HCT116 (cell line): ENCODE measurements at regions not wholly inside any gene's neighbourhood (a gene's known extent, or its start where the extent isn't known, plus 50 kb on each side); places are given as distances from the start of the nearest gene placed in this dataset.

Experiments used
- ATAC-seq: fragments of 200-7000 bp; cut with Tn5 transposase; 2 replicates; pipeline ENCODE4 v1.9.1; 2020; ENCODE audit warnings: mild to moderate bottlenecking, moderate library complexity
- BruUV-seq: library from RNA; stranded (reverse); fragments of 400-500 nt; replicated peaks from 2 replicates; lab custom pipeline; 2021; lab: Mats Ljungman, UMichigan
- CTCF ChIA-PET: fragments of 300-600 bp; sonication (Branson Sonifier 250); formaldehyde crosslinking; loops from one replicate; lab custom pipeline; 2021; ENCODE audit warnings: antibody characterized with exemption; lab: Charles Lee
- POLR2A ChIA-PET: fragments of 300-600, 350-600 bp; sonication (Branson Sonifier 250); formaldehyde crosslinking; loops from one replicate; lab custom pipeline; 2021; ENCODE audit warnings: antibody characterized with exemption; lab: Charles Lee
- RAD21 ChIA-PET, 2 experiments: fragments of 300-600 bp; sonication (Branson Sonifier 250); formaldehyde crosslinking; loops; one replicate each; lab custom pipeline; 2023; ENCODE audit warnings: low total read pairs in 2 of 2; ENCODE audit not compliant: uncharacterized antibody in 2 of 2, unreplicated experiment in 2 of 2, low non-redundant PET in 1 of 2; lab: Charles Lee
- DNase-seq: peaks from one replicate; pipeline ENCODE4 v3.0.0-alpha.2; 2010; ENCODE audit warnings: low read depth, low spot score
- H2AFZ ChIP-seq: fragments of 200-600 bp; shearing (Covaris generic), sonication (generic); 2 replicates; pipeline ENCODE4 v1.6.1; 2017; ENCODE audit warnings: low read depth, mixed run types, mixed read lengths, antibody characterized with exemption, low read length; ENCODE audit not compliant: poor library complexity, severe bottlenecking
- H3K27ac ChIP-seq: 2 replicates; pipeline ENCODE4 v1.5.1; 2012; ENCODE audit warnings: low read depth, low read length
- H3K27me3 ChIP-seq: fragments of 200-600 bp; sonication (generic); 2 replicates; pipeline ENCODE4 v1.6.1; 2016; ENCODE audit warnings: mixed run types, low read length, mixed read lengths; ENCODE audit not compliant: insufficient read depth
- H3K36me3 ChIP-seq, 2 experiments: fragments of 200-500 bp in 1 of 2; fragments of 200-600 bp in 1 of 2; sonication (Bioruptor generic) in 1 of 2; sonication (generic) in 1 of 2; 2 replicates each; pipeline versions ENCODE4 v1.5.1 to v1.6.1; 2014 to 2016; ENCODE audit warnings: low read length in 2 of 2, inconsistent platforms in 1 of 2, mixed read lengths in 1 of 2, mixed run types in 1 of 2; ENCODE audit not compliant: insufficient read depth in 2 of 2, control insufficient read depth in 1 of 2
- H3K4me1 ChIP-seq, 2 experiments: fragments of 200-600 bp in 1 of 2; sonication (generic) in 1 of 2; 2 replicates each; pipeline versions ENCODE4 v1.5.1 to v1.6.1; 2012 to 2017; ENCODE audit warnings: low read length in 2 of 2, inconsistent platforms in 1 of 2, mild to moderate bottlenecking in 1 of 2, mixed read lengths in 1 of 2, mixed run types in 1 of 2, moderate library complexity in 1 of 2; ENCODE audit not compliant: insufficient read depth in 2 of 2, control insufficient read depth in 1 of 2
- H3K4me2 ChIP-seq: fragments of 200-600 bp; sonication (generic); 2 replicates; pipeline ENCODE4 v1.6.1; 2017; ENCODE audit warnings: mixed run types, low read length, mixed read lengths
- H3K4me3 ChIP-seq, 2 experiments: fragments of 200-600 bp in 1 of 2; sonication (generic) in 1 of 2; replicated peaks in 1 of 2; 2 replicates each; pipeline ENCODE4 v1.5.1; 2011 to 2016; ENCODE audit warnings: low read length in 2 of 2, control low read depth in 1 of 2, low read depth in 1 of 2, mild to moderate bottlenecking in 1 of 2, mixed read lengths in 1 of 2, mixed run types in 1 of 2
- H3K79me2 ChIP-seq: fragments of 200-600 bp; sonication (generic); 2 replicates; pipeline ENCODE4 v1.6.1; 2017; ENCODE audit warnings: mild to moderate bottlenecking, mixed run types, low read length, moderate library complexity, mixed read lengths; ENCODE audit not compliant: insufficient read depth
- H3K9ac ChIP-seq: fragments of 200-600 bp; sonication (generic); 2 replicates; pipeline ENCODE4 v1.6.1; 2016; ENCODE audit warnings: low read length, mixed read lengths
- H3K9me2 ChIP-seq: fragments of 200-600 bp; sonication (generic), shearing (Covaris generic); 2 replicates; pipeline ENCODE4 v1.6.1; 2017; ENCODE audit warnings: mixed run types, mild to moderate bottlenecking, moderate library complexity; ENCODE audit not compliant: insufficient read depth
- H3K9me3 ChIP-seq, 2 experiments: fragments of 200-500 bp in 1 of 2; fragments of 200-600 bp in 1 of 2; sonication (Bioruptor generic) in 1 of 2; sonication (generic) in 1 of 2; 2 replicates each; pipeline ENCODE4 v1.6.1; 2014 to 2017; ENCODE audit warnings: low read length in 2 of 2, mixed read lengths in 2 of 2, inconsistent platforms in 1 of 2, low read depth in 1 of 2, mild to moderate bottlenecking in 1 of 2, mixed run types in 1 of 2, moderate library complexity in 1 of 2; ENCODE audit not compliant: control insufficient read depth in 1 of 2, insufficient read depth in 1 of 2
- H4K20me1 ChIP-seq: fragments of 200-600 bp; sonication (generic), shearing (Covaris generic); 2 replicates; pipeline ENCODE4 v1.6.1; 2017; ENCODE audit warnings: mixed run types, mild to moderate bottlenecking, moderate library complexity; ENCODE audit not compliant: insufficient read depth
- CBX3 ChIP-seq: IDR thresholded peaks from 2 replicates; pipeline ENCODE4 v1.6.1; 2012; ENCODE audit warnings: low read depth
- CTCF ChIP-seq, 3 experiments: fragments of 200-600 bp in 1 of 3; sonication (generic) in 1 of 3; IDR thresholded peaks in 2 of 3; conservative IDR thresholded peaks in 1 of 3; 2 replicates each; pipeline ENCODE4 v1.5.1; 2012 to 2017; ENCODE audit warnings: low read depth in 2 of 3, low read length in 2 of 3, antibody characterized with exemption in 1 of 3, borderline replicate concordance in 1 of 3, control low read depth in 1 of 3, mild to moderate bottlenecking in 1 of 3, mixed read lengths in 1 of 3, mixed run types in 1 of 3, moderate library complexity in 1 of 3; ENCODE audit not compliant: insufficient read depth in 1 of 3
- EZH2 ChIP-seq: fragments of 200-600 bp; sonication (generic); IDR thresholded peaks from 2 replicates; pipeline ENCODE4 v1.6.1; 2017; ENCODE audit warnings: antibody characterized with exemption, mixed run types
- JUND ChIP-seq: IDR thresholded peaks from 2 replicates; pipeline ENCODE4 v1.6.1; 2012
- POLR2AphosphoS5 ChIP-seq: IDR thresholded peaks from 2 replicates; pipeline ENCODE4 v1.6.1; 2011; ENCODE audit warnings: mild to moderate bottlenecking, low read depth, low read length, moderate library complexity
- RAD21 ChIP-seq: IDR thresholded peaks from 2 replicates; pipeline ENCODE4 v1.6.1; 2012; ENCODE audit warnings: low read depth, mild to moderate bottlenecking
- SIN3A ChIP-seq: IDR thresholded peaks from 2 replicates; pipeline ENCODE4 v1.6.1; 2012; ENCODE audit warnings: low read depth
- SP1 ChIP-seq: IDR thresholded peaks from 2 replicates; pipeline ENCODE4 v1.6.1; 2012; ENCODE audit warnings: low read depth
- TCF7L2 ChIP-seq: IDR thresholded peaks from 2 replicates; pipeline ENCODE4 v1.7.0; 2011; ENCODE audit warnings: borderline replicate concordance, inconsistent platforms; ENCODE audit not compliant: insufficient read depth, insufficient read length; ENCODE audit errors: extremely low read depth
- intact Hi-C: fragments of 100-400 bp; cut with micrococcal nuclease; formaldehyde crosslinking; loops from 2 replicates; pipeline ENCODE4 v1.10.0; 2022

DNA sequence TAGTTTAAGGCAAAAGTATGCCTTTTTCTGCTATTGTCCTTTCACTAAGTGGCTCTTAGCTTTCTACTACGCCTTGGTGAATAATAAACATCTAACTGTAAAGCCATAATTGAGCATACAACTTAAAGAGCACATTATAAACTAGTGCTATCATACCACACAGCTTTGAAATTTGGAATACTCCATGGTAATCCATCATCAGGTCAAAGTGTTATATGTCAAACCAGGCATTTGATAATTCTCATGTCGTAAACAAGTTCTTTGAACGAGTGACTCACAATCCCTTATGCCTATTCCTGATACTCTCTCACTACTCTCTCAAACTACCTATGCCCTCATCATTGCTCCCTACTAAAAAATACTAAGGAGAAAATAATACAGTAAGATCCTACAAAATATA lies 60.3 kb upstream of the FMN2 start:
- Histone ChIP-seq H3K4me3 (no peak overlapping the region), H3K27me3 (no peaks in the 10 kb centered on the region), H4K20me1 (no peaks in the 10 kb centered on the region), H3K36me3 (no peaks in the 10 kb centered on the region), H3K9ac (no peak overlapping the region), H2AFZ (no peak overlapping the region), H3K9me2 (no peaks in the 10 kb centered on the region), H3K9me3 (peaks cover 0 to 14% of the 10 kb centered on the region in 2 experiments; a peak in 2 of 4 replicates), H3K4me2 (no peak overlapping the region), H3K4me1 (no peaks in the 10 kb centered on the region), H3K79me2 (no peaks in the 10 kb centered on the region), H3K27ac (no peak overlapping the region)
- DNase-seq (no peak), ATAC-seq (no peak)
- intact Hi-C loops, result no loop called here
- POLR2A ChIA-PET, result no interaction called here
- RAD21 ChIA-PET, result no interaction called here
- no TSS peak for BruUV-seq
- CTCF ChIA-PET, result no interaction called here
- TF ChIP-seq RAD21 (no peak), SP1 (no peak), CTCF (IDR thresholded peaks at IDR 0.05 in 2 of 3, conservative IDR thresholded peaks at IDR 0.05 in 1 of 3; ENCODE audit: borderline replicate concordance in 1 of 3, insufficient read depth in 1 of 3, low read depth in 2 of 3, low read length in 2 of 3) (no peak), SIN3A (no peak), POLR2AphosphoS5 (no peak), TCF7L2 (no peak), JUND (no peak), EZH2 (no peak)

DNA sequence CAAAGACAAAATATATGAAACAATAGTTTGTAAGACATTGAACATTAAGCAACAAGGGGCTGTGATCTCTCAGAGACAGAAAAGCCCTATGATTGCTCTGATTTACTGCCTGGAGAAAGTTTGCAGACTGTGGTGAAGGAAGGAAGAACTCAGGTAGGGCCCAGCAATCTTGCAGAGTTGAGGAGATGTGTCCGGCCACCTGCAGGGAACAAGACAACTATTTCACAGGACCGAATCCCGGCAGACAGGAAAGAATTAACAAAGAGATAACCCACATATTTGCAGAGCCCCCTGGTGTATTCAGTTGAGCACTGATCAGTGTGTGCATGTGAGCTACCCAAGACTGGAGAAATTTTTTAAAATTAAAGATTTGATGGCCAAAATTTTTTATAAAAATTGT lies 58.3 kb upstream of the FMN2 start:
- H3K27ac ChIP-seq, result no peak overlapping the region

More for the DNA sequence above, 58.3 kb upstream of the FMN2 start:
- intact Hi-C loops, result no loop called here
- ChIA-PET RAD21 (no interaction called here), CTCF (no interaction called here), POLR2A (no interaction called here)
- Histone ChIP-seq H4K20me1 (no peaks in the 10 kb centered on the region), H2AFZ (no peak overlapping the region), H3K9me2 (no peaks in the 10 kb centered on the region), H3K4me1 (no peaks in the 10 kb centered on the region), H3K4me3 (no peak overlapping the region), H3K4me2 (no peak overlapping the region), H3K9ac (no peak overlapping the region), H3K79me2 (no peaks in the 10 kb centered on the region), H3K36me3 (no peaks in the 10 kb centered on the region), H3K9me3 (peaks cover 0 to 17% of the 10 kb centered on the region in 2 experiments; a peak in 2 of 4 replicates), H3K27me3 (no peaks in the 10 kb centered on the region)
- TF ChIP-seq JUND, result no peak
- no peak for TF ChIP-seq CBX3
- no peak for TF ChIP-seq RAD21
- BruUV-seq, result no TSS peak
- ATAC-seq (no peak), DNase-seq (no peak)
